ENCODE measurements at regions not wholly inside any gene's neighbourhood (a gene's known extent, or its start where the extent isn't known, plus 50 kb on each side); places are given as distances from the start of the nearest gene placed in this dataset.

DNA sequence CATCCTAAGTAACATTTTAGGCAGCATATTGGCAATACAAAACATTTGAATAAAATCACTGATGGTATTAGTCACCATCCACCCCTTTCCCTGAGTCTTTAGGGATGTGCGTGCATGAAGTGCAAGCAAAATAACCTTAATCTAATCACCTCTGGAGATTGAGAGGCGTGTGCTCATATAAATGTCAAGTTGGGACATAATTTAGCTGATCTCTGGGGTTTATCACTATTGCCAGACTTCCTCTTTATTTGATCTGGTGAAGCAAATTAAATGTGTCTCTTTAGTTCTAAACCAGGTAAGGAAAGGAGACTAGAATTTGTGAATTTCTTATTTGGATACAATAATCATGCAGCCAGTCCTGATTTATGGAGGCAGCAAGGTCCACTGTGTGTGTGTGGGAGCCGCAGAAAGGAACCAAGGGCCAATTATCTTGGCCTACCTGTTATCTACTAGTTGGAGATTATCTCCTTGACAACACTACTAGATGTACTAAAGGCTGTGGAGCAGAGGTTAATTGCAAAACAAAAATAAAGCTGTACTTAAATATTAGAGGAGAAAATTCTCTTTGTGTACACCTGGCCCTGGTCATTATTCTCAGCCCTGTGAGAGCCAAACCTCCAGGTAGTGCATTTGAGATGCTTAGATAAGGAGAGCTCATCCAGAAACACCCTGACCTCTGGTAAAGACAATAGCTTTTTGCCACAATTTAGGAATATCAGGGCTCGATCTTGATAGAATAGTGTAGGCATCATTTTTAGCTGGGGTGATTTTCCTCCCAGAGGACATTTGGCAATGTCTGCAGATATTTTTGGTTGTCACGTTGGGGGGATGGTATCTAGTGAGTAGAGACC, 78.2 kb downstream of the HRH4 start:
- TF ChIP-seq, protein P1, sequence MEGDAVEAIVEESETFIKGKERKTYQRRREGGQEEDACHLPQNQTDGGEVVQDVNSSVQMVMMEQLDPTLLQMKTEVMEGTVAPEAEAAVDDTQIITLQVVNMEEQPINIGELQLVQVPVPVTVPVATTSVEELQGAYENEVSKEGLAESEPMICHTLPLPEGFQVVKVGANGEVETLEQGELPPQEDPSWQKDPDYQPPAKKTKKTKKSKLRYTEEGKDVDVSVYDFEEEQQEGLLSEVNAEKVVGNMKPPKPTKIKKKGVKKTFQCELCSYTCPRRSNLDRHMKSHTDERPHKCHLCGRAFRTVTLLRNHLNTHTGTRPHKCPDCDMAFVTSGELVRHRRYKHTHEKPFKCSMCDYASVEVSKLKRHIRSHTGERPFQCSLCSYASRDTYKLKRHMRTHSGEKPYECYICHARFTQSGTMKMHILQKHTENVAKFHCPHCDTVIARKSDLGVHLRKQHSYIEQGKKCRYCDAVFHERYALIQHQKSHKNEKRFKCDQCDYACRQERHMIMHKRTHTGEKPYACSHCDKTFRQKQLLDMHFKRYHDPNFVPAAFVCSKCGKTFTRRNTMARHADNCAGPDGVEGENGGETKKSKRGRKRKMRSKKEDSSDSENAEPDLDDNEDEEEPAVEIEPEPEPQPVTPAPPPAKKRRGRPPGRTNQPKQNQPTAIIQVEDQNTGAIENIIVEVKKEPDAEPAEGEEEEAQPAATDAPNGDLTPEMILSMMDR (IDR thresholded peaks at IDR 0.05): no peak
- no peak for TF ChIP-seq ZFX (IDR thresholded peaks at IDR 0.05; ENCODE audit: borderline replicate concordance)

All from 22Rv1 (cell line).